LNCAP (cell line): ENCODE measurements at regions not wholly inside any gene's neighbourhood (a gene's known extent, or its start where the extent isn't known, plus 50 kb on each side); places are given as distances from the start of the nearest gene placed in this dataset.

Source experiments
- CTCF ChIP-seq: fragments of 450-650 bp; IDR thresholded peaks from 2 replicates; pipeline ENCODE4 v1.5.1; 2017; ENCODE audit warnings: mild to moderate bottlenecking

DNA sequence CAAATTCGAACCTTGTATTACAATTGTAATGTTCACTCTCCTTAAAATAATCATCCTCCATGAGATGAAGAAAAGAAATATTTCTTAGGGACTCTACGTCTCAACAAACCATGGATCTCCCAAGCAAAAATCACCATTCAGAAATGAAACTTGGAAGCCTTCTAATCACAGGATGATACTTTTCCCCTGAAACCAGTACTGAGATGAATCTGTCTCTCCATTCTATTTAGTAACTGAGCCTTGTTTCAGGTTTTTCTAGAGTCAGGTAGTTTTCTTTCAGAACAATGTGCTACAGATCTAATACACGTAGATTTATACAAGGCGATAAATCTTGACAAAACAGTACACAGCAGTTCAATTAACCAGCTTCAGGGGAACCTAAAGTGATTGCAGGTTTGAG is 660.1 kb upstream of the CBLB start:
- no peak for TF ChIP-seq CTCF

- no peak for TF ChIP-seq CTCF
Measured at GRCh38 chr3:106529738-106530137, 660.9 kb upstream of the CBLB start.

DNA sequence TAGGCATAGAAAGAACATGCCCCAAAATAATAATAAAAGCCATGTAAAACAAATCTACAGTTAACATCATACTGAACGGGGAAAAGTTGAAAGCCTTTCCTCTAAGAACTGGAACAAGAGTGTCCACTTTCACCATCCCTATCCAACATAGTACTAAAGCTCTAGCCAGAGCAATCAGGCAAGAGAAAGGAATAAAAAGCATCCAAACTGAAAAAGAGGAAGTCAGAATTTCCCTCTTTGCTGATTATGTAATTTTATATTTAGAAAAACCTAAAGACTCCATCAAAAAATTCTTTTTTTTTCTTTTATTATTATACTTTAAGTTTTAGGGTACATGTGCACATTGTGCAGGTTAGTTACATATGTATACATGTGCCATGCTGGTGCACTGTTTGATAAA is 661.6 kb upstream of the CBLB start:
- no peak for TF ChIP-seq CTCF

DNA sequence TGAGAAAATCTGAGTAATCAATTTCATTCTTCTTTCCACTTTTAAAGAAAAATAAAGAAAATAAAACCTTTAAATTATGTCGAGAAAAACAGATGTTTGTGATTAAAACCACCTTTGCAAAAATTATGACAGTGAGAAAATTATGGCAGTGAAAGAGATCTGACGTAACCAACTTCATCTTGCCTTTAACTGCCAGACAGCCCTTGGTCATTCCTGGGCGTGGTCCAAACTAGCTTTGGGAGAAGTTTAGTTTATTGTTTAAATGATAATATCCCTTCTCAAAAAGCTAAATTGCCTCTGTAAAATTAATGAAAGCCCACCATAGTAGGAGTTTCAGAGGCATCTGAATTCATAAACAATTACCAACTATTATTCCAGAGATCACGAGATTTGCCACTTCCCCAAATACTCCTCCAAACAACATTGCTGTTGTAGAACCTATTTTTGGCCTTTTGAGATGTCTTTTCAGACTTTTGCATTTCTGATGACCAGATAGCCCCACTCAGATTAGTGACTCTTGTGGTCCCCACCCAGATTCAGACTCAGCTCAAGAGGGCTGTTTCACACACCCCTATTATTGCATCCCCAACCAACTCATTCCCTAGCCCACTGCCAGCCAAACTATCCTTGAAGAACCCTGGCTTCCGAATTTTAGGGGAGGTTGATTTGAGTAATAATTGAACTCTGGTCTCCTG is 664.4 kb upstream of the CBLB start:
- no peak for TF ChIP-seq CTCF

- no peak for TF ChIP-seq CTCF
Measured at GRCh38 chr3:106533788-106534160, 665.0 kb upstream of the CBLB start.

GRCh38 chr3:106534206-106534605 is 665.4 kb upstream of the CBLB start:
- TF ChIP-seq CTCF: no peak

DNA sequence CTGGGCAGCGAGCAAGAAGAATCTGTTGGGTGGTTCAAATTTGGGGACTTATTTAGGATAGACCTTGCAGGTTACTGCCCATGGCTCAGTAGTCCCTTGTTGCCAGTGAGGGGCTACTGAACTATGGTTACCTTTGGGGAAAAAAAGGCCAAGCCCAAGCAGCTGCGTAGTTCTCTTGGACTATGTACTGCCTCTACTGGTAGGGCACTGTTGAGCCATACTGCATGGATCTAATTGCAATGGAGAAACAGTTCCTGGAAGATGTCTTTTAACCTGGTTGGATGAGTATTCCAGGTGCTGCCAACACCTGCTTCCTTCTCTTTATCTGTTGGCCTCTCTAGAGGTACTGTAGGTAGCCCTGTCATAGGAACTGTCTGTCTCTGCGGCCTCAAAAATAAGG is 671.9 kb upstream of the CBLB start:
- no peak for TF ChIP-seq CTCF
